ENCODE measurements at regions not wholly inside any gene's neighbourhood (a gene's known extent, or its start where the extent isn't known, plus 50 kb on each side); places are given as distances from the start of the nearest gene placed in this dataset.
"Not testable (repeated sequence)": the region's sequence is repeated elsewhere in the genome, so short reads cannot be mapped to it uniquely, and the experiment has no call there.

DNA sequence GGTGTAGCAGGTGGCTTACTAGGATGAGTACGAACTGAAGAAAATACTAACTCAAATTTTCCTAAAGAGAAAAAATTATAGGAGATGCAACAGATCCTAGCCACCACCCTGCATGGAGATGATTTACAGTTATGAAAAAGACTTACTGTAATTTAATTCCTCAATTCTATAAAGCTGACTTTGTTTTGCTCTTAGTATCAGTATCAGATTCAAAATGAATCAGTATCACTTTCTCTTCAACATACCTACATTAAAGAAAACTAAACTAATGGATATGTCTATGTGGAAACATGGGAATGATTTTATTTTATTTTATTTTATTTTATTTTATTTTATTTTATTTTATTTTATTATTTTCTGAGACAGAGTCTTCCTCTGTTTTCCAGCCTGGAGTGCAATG is 525.8 kb downstream of the NLGN4X start:
- no peak overlapping the region for H3K4me3 ChIP-seq (ENCODE audit: low read depth, low read length)
- DNase-seq (ENCODE audit: low read depth, low spot score), result no peak
- CTCF ChIA-PET, result no interaction called here
- TF ChIP-seq, protein P1, sequence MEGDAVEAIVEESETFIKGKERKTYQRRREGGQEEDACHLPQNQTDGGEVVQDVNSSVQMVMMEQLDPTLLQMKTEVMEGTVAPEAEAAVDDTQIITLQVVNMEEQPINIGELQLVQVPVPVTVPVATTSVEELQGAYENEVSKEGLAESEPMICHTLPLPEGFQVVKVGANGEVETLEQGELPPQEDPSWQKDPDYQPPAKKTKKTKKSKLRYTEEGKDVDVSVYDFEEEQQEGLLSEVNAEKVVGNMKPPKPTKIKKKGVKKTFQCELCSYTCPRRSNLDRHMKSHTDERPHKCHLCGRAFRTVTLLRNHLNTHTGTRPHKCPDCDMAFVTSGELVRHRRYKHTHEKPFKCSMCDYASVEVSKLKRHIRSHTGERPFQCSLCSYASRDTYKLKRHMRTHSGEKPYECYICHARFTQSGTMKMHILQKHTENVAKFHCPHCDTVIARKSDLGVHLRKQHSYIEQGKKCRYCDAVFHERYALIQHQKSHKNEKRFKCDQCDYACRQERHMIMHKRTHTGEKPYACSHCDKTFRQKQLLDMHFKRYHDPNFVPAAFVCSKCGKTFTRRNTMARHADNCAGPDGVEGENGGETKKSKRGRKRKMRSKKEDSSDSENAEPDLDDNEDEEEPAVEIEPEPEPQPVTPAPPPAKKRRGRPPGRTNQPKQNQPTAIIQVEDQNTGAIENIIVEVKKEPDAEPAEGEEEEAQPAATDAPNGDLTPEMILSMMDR (IDR thresholded peaks at IDR 0.05; ENCODE audit: insufficient read depth, low read length, missing control alignments), result no peak
- POLR2A ChIA-PET, result no interaction called here

DNA sequence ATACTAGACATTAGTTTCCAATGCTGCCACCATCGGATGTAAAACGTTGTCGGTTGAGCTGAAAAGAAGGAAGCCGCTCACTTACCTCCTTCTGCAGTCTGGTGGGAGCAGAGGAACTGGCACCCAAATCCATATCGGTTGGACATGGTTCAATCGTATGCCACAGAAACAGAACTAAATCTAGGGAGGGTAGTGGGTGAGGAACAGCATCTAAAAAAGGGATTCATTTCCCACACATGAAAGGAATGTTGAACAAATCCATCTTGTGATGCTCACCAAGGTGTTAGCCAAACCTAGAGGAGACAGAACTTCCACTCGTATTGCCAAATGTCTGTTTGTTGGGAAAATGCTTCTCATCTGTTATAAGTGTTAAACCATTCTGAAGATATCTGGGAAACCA is 532.7 kb downstream of the NLGN4X start:
- CTCF ChIA-PET, result no interaction called here
- POLR2A ChIA-PET, result no interaction called here
- H3K4me3 ChIP-seq (ENCODE audit: low read depth, low read length), result no peak overlapping the region
- TF ChIP-seq, protein P1 (IDR thresholded peaks at IDR 0.05; ENCODE audit: insufficient read depth, low read length, missing control alignments), result no peak
- no peak for DNase-seq (ENCODE audit: low read depth, low spot score)

DNA sequence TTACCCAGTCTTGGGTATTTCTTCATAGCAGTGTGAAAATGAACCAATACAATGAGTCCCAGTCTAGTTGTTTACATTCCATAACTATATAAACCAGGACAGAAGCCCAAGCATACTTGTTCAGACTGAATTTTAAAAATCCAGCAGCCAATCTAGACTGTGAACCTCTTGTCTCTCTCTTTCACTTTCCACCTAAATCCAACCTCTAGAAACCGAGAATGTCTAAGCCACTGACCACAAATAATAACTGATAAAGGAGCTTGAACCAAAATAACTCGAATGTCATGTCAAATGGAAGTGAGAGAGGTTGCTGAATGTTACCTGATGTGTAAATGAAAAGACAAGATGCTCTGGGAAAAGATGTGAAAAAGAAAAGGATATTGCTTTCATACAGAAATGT is 544.7 kb downstream of the NLGN4X start:
- H3K4me3 ChIP-seq (ENCODE audit: low read depth, low read length), result no peak overlapping the region
- TF ChIP-seq, protein P1 (IDR thresholded peaks at IDR 0.05; ENCODE audit: insufficient read depth, low read length, missing control alignments), result no peak
- POLR2A ChIA-PET, result no interaction called here
- DNase-seq (ENCODE audit: low read depth, low spot score), result no peak
- CTCF ChIA-PET, result interaction anchor here (1.1 kb wide), 1 partner anchor 193 kb away, joined by 5 read pairs; no protein-coding TSS in a partner anchor

DNA sequence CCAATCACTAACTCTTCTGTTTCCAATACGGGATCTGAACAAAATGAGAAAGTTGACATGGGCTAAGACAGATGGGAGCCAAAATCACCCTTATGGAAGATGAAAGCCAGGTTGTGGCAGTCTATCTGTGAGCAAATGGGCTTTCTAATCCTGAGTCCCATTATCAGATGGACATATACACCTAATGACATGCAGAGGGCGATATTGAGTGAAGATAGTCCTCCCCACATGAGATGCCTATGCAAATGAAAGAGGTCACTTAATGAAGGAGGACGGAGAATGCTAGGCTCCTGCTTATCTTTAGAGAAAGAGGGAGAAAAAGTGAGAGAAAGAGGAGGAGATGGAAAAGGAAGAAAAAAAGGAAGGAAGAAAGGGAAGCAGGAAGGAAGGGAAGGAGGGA is 547.5 kb downstream of the NLGN4X start:
- TF ChIP-seq, protein P1 (IDR thresholded peaks at IDR 0.05; ENCODE audit: insufficient read depth, low read length, missing control alignments), result peak; percentile 37
- no peak overlapping the region for H3K4me3 ChIP-seq (ENCODE audit: low read depth, low read length)
- POLR2A ChIA-PET, result no interaction called here
- CTCF ChIA-PET, result interaction anchor here (0.7 kb wide), 1 partner anchor 194 kb away, joined by 4 read pairs; no protein-coding TSS in a partner anchor
- no peak for DNase-seq (ENCODE audit: low read depth, low spot score)

DNA sequence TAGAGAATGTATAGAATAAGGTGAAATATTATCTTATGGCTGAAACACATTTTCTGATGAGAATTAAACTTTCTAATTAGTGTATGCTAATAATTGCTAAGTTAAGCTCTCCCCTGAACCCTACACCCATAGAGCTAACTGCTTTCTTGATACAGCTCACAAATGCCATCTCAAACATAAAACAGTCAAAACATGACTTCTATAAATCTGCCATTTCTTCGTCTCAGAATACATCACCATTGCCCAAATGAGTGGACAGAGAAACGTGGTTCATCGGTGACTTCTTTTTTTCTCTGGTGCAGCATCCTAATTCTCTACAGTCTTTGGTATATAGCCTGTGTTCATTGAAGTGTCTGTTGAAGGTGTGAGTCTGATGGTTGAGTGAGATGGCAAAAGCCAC is 554.6 kb downstream of the NLGN4X start:
- H3K4me3 ChIP-seq (ENCODE audit: low read depth, low read length), result no peak overlapping the region
- ChIA-PET CTCF (no interaction called here), POLR2A (no interaction called here)
- TF ChIP-seq, protein P1 (IDR thresholded peaks at IDR 0.05; ENCODE audit: insufficient read depth, low read length, missing control alignments), result no peak
- no peak for DNase-seq (ENCODE audit: low read depth, low spot score)

DNA sequence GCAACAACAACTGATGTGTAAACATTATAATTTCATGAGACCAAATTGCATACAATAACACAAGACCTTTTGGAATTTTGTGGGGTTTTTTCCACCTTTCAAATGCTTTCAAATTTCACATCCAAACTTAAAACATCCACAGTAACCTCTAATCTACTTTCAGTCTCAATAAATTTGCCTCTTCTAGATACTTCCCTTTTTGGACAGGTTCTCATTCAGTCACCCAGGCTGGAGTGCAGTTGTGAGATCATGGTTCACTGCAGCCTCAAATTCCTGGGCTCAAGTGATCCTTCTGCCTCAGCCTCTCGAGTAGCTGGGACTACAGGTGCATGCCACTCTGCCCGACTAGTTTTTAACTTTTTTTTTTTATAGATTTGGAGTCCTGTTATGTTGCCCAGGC is 556.6 kb downstream of the NLGN4X start:
- no peak for DNase-seq (ENCODE audit: low read depth, low spot score)
- H3K4me3 ChIP-seq (ENCODE audit: low read depth, low read length), result no peak overlapping the region
- POLR2A ChIA-PET, result no interaction called here
- TF ChIP-seq, protein P1 (IDR thresholded peaks at IDR 0.05; ENCODE audit: insufficient read depth, low read length, missing control alignments), result no peak
- CTCF ChIA-PET, result no interaction called here

DNA sequence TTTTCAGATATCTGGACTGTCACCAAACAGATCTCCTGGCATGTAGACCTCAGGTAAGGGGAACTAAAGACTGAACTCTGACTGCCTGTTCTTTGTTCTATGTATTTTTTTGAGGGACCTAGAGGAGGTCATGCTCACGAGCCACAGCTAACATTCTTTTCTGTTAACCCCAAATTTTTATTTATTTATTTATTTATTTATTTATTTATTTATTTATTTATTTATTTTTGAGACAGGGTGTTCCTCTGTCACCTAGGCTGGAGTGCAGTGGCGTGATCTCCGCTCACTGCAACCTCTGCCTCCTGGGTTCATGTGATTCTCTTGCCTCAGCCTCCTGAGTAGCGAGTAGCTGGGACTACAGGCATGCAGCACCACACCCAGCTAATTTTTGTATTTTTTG is 562.0 kb downstream of the NLGN4X start:
- H3K4me3 ChIP-seq (ENCODE audit: low read depth, low read length); DNase-seq (ENCODE audit: low read depth, low spot score); POLR2A ChIA-PET; CTCF ChIA-PET: not testable (repeated sequence)

Data from AG04449 (cell line).